PC-9 (cell line): ENCODE measurements at regions not wholly inside any gene's neighbourhood (a gene's known extent, or its start where the extent isn't known, plus 50 kb on each side); places are given as distances from the start of the nearest gene placed in this dataset.

Experiments used
- CTCF ChIP-seq: fragments of 200-600 bp; sonication (generic); conservative IDR thresholded peaks from 2 replicates; pipeline ENCODE4 v1.6.1; 2017; ENCODE audit warnings: mixed run types, antibody characterized with exemption, mild to moderate bottlenecking, moderate library complexity
- EZH2 ChIP-seq: fragments of 200-600 bp; sonication (generic); IDR thresholded peaks from 2 replicates; pipeline ENCODE4 v1.8.0; 2017; ENCODE audit warnings: antibody characterized with exemption, low read depth

GRCh38 chr10:128461991-128462390, 335.8 kb upstream of the MKI67 start:
- TF ChIP-seq CTCF (no peak), EZH2 (no peak)
